Liver (tissue), 8 donors: ENCODE measurements at regions not wholly inside any gene's neighbourhood (a gene's known extent, or its start where the extent isn't known, plus 50 kb on each side); places are given as distances from the start of the nearest gene placed in this dataset.

Source experiments
- DNase-seq: peaks from one replicate; pipeline ENCODE4 v3.0.0-alpha.2; 2017; ENCODE audit warnings: low spot score
- H3K27ac ChIP-seq, 2 donors: one replicate each; pipeline ENCODE4 v1.7.0; 2013; ENCODE audit warnings: inconsistent platforms in 2 of 2, low read length in 2 of 2, control low read depth in 1 of 2, low read depth in 1 of 2, mild to moderate bottlenecking in 1 of 2
- H3K27me3 ChIP-seq, 4 donors: one replicate each; pipeline versions ENCODE4 v1.6.1 to v1.7.0; 2013; ENCODE audit warnings: low read length in 3 of 4, inconsistent platforms in 1 of 4, mild to moderate bottlenecking in 1 of 4, moderate library complexity in 1 of 4; ENCODE audit not compliant: control insufficient read depth in 4 of 4, insufficient read depth in 4 of 4
- H3K36me3 ChIP-seq, 4 donors: one replicate each; pipeline versions ENCODE4 v1.6.1 to v1.7.0; 2013; ENCODE audit warnings: low read length in 3 of 4, mild to moderate bottlenecking in 3 of 4, low read depth in 1 of 4, moderate library complexity in 1 of 4; ENCODE audit not compliant: control insufficient read depth in 4 of 4, insufficient read depth in 3 of 4
- H3K4me1 ChIP-seq, 4 donors: one replicate each; pipeline versions ENCODE4 v1.6.1 to v1.7.0; 2013; ENCODE audit warnings: low read length in 3 of 4, mild to moderate bottlenecking in 3 of 4, moderate library complexity in 1 of 4; ENCODE audit not compliant: control insufficient read depth in 4 of 4, insufficient read depth in 4 of 4
- H3K4me3 ChIP-seq, 3 donors: one replicate each; pipeline versions ENCODE4 v1.6.1 to v1.7.0; 2013; ENCODE audit warnings: low read length in 3 of 3, control low read depth in 1 of 3, low read depth in 1 of 3, mild to moderate bottlenecking in 1 of 3
- H3K9ac ChIP-seq, 2 donors: one replicate each; pipeline ENCODE4 v1.7.0; 2013; ENCODE audit warnings: low read length in 2 of 2, mild to moderate bottlenecking in 2 of 2, moderate library complexity in 2 of 2, control low read depth in 1 of 2, low read depth in 1 of 2
- H3K9me3 ChIP-seq, 4 donors: one replicate each; pipeline versions ENCODE4 v1.6.1 to v1.7.0; 2013; ENCODE audit warnings: low read length in 3 of 4; ENCODE audit not compliant: control insufficient read depth in 4 of 4
- ATF3 ChIP-seq: IDR thresholded peaks from 2 replicates; pipeline ENCODE4 v1.6.1; 2016; ENCODE audit warnings: antibody characterized with exemption
- CTCF ChIP-seq: fragments of 150-350 bp; IDR thresholded peaks from 2 replicates; pipeline ENCODE4 v1.5.1; 2017; ENCODE audit warnings: improper control_type of control experiment, low read depth, low read length; ENCODE audit not compliant: missing input control
- EGR1 ChIP-seq, 2 donors: IDR thresholded peaks; 2 replicates each; pipeline ENCODE4 v1.6.1; 2016 to 2018; ENCODE audit warnings: antibody characterized with exemption in 2 of 2, low read depth in 2 of 2
- FOXA1 ChIP-seq: IDR thresholded peaks from 2 replicates; pipeline ENCODE4 v1.6.1; 2016; ENCODE audit warnings: antibody characterized with exemption
- FOXA2 ChIP-seq: IDR thresholded peaks from 2 replicates; pipeline ENCODE4 v1.6.1; 2016; ENCODE audit warnings: antibody characterized with exemption
- GABPA ChIP-seq, 2 donors: IDR thresholded peaks in 1 of 2; conservative IDR thresholded peaks in 1 of 2; 2 replicates each; pipeline ENCODE4 v1.6.1; 2016; ENCODE audit warnings: antibody characterized with exemption in 2 of 2, mild to moderate bottlenecking in 1 of 2, moderate library complexity in 1 of 2
- HNF4A ChIP-seq, 2 donors: conservative IDR thresholded peaks; 2 replicates each; pipeline ENCODE4 v1.6.1; 2016; ENCODE audit warnings: antibody characterized with exemption in 2 of 2, mild to moderate bottlenecking in 2 of 2
- HNF4G ChIP-seq: IDR thresholded peaks from 2 replicates; pipeline ENCODE4 v1.6.1; 2016; ENCODE audit warnings: antibody characterized with exemption
- JUND ChIP-seq, 2 donors: IDR thresholded peaks; 2 replicates each; pipeline ENCODE4 v1.6.1; 2016; ENCODE audit warnings: antibody characterized with exemption in 2 of 2
- MAX ChIP-seq: IDR thresholded peaks from 2 replicates; pipeline ENCODE4 v1.6.1; 2016; ENCODE audit warnings: antibody characterized with exemption
- NR2F2 ChIP-seq: IDR thresholded peaks from 2 replicates; pipeline ENCODE4 v1.6.1; 2016; ENCODE audit warnings: antibody characterized with exemption
- RAD21 ChIP-seq, 2 donors: IDR thresholded peaks; 2 replicates each; pipeline ENCODE4 v1.6.1; 2016; ENCODE audit warnings: antibody characterized with exemption in 2 of 2, mild to moderate bottlenecking in 2 of 2
- REST ChIP-seq: IDR thresholded peaks from 2 replicates; pipeline ENCODE4 v1.6.1; 2016; ENCODE audit warnings: antibody characterized with exemption, mild to moderate bottlenecking
- RXRA ChIP-seq, 2 donors: IDR thresholded peaks; 2 replicates each; pipeline ENCODE4 v1.6.1; 2017 to 2018; ENCODE audit warnings: antibody characterized with exemption in 2 of 2, mild to moderate bottlenecking in 1 of 2
- SP1 ChIP-seq: IDR thresholded peaks from 2 replicates; pipeline ENCODE4 v1.6.1; 2018; ENCODE audit warnings: antibody characterized with exemption, mild to moderate bottlenecking
- TAF1 ChIP-seq: conservative IDR thresholded peaks from 2 replicates; pipeline ENCODE4 v1.6.1; 2016; ENCODE audit warnings: antibody characterized with exemption, mild to moderate bottlenecking
- YY1 ChIP-seq: IDR thresholded peaks from 2 replicates; pipeline ENCODE4 v1.6.1; 2016; ENCODE audit warnings: antibody characterized with exemption, mild to moderate bottlenecking
- ZBTB33 ChIP-seq: IDR thresholded peaks from 2 replicates; pipeline ENCODE4 v1.6.1; 2016; ENCODE audit warnings: antibody characterized with exemption
- WGBS: extraction: QIAGEN DNeasy Blood & Tissue Kit; methylation state at CpG from one replicate; pipeline ENCODE4 v1.1.7; 2013; 5-methylcytosine and 5-hydroxymethylcytosine counted together
- donor health status: healthy.
- donor health status: healthy.
- donor health status: healthy.
- donor health status: healthy.
- donor health status: healthy.

DNA sequence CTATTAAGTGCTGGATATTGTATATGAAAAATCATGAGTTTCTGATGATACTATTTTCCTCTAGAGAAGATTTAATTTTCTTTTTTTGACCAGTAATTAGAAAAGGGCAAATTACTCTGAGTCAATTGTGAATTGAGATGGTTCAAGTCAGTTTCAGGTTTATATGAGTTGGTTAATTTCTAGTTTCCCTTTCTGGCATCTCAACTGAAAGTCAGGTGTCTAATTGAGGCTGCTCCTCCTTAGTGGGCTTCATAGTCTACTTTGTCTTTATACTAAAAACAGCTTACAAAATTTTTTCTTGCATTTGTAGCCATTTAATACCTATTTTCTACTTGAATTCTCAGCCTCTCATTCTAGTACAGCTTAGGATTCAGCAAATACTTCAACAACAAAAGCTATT lies 387.3 kb downstream of the RPS6KC1 start:
- Histone ChIP-seq H3K4me1 (no peaks in the 10 kb centered on the region), H3K27ac (no peak overlapping the region), H3K9me3 (no peaks in the 10 kb centered on the region), H3K36me3 (no peaks in the 10 kb centered on the region), H3K4me3 (no peak overlapping the region), H3K27me3 (no peaks in the 10 kb centered on the region), H3K9ac (no peak overlapping the region)
- DNase-seq = no peak
- TF ChIP-seq SP1 (no peak), EGR1 (IDR thresholded peaks at IDR 0.05; ENCODE audit: low read depth in 2 of 2) (no peak), FOXA2 (no peak), FOXA1 (no peak), RXRA (IDR thresholded peaks at IDR 0.05) (no peak), YY1 (no peak), NR2F2 (no peak), HNF4G (no peak), GABPA (IDR thresholded peaks at IDR 0.05 in 1 of 2, conservative IDR thresholded peaks at IDR 0.05 in 1 of 2) (no peak), ATF3 (no peak), ZBTB33 (no peak)

GRCh38 chr1:213439703-213440102 lies 388.7 kb downstream of the RPS6KC1 start:
- DNase-seq = no peak
- H3K27ac ChIP-seq = no peak overlapping the region
- WGBS = 98% methylated on average over 2 of the region's 2 CpGs

More at GRCh38 chr1:213439703-213440102, 388.7 kb downstream of the RPS6KC1 start:
- TF ChIP-seq REST (no peak), GABPA (IDR thresholded peaks at IDR 0.05 in 1 of 2, conservative IDR thresholded peaks at IDR 0.05 in 1 of 2) (no peak), TAF1 (no peak), CTCF (no peak), HNF4G (no peak), NR2F2 (no peak), ZBTB33 (no peak), MAX (no peak), FOXA1 (no peak), RXRA (IDR thresholded peaks at IDR 0.05) (no peak), SP1 (no peak), YY1 (no peak), EGR1 (IDR thresholded peaks at IDR 0.05; ENCODE audit: low read depth in 2 of 2) (no peak), ATF3 (no peak), HNF4A (conservative IDR thresholded peaks at IDR 0.05) (no peak), RAD21 (IDR thresholded peaks at IDR 0.05) (no peak), FOXA2 (no peak), JUND (IDR thresholded peaks at IDR 0.05) (no peak)
- Histone ChIP-seq H3K9ac (no peak overlapping the region), H3K27me3 (no peaks in the 10 kb centered on the region), H3K9me3 (no peaks in the 10 kb centered on the region), H3K4me3 (no peak overlapping the region), H3K36me3 (no peaks in the 10 kb centered on the region), H3K4me1 (no peaks in the 10 kb centered on the region)
